ENCODE measurements at regions not wholly inside any gene's neighbourhood (a gene's known extent, or its start where the extent isn't known, plus 50 kb on each side); places are given as distances from the start of the nearest gene placed in this dataset.

DNA sequence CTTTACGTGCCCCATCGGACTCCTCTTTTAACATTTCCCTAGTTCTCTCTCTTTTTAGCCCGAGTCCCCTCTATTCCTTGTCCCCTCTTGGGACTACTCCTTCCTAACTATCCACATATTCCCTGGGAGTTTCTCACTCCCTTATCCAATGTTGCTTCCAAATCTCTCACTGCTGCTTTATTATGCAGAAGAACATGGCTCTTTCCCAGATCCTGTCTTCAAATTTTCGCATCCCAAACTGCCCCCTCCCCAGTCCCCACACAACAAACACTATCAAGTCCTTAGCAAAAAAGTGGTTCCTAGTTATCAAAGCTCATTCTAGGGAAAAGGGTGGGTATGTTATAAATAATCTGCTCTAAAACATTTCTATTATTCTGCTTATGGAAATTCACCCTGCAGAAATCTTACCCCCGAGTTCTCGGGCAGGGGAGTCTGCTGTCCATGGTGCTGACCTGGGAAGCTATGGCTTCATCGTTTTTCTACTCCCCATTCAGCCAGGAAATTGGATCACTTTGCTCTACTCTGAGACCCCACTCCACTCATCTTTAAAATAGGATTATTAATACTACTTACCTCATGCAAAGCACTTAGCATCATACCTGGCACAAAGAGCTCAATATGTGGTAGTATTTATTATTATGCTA lies 393.5 kb downstream of the BUD13 start:
- intact Hi-C loops (cut with DNase I; ENCODE audit: low total_unique reads): no loop called here
- no peaks in the 10 kb centered on the region for H3K36me3 ChIP-seq
- H3K9me3 ChIP-seq: no peaks in the 10 kb centered on the region
- H3K27me3 ChIP-seq: peaks cover 0 to 5% of the 10 kb centered on the region in 2 donors
- H3K27ac ChIP-seq: no peak overlapping the region
- no peaks in the 10 kb centered on the region for H3K4me1 ChIP-seq
- DNase-seq: no peak
- no peak for TF ChIP-seq CTCF (IDR thresholded peaks at IDR 0.05)
- H3K4me3 ChIP-seq: no peak overlapping the region

- intact Hi-C loops (cut with DNase I; ENCODE audit: low total_unique reads): no loop called here
- Histone ChIP-seq H3K27me3 (peaks cover 0 to 5% of the 10 kb centered on the region in 2 donors), H3K4me1 (no peaks in the 10 kb centered on the region), H3K4me3 (no peak overlapping the region), H3K36me3 (no peaks in the 10 kb centered on the region), H3K9me3 (no peaks in the 10 kb centered on the region), H3K27ac (no peak overlapping the region)
- TF ChIP-seq CTCF (IDR thresholded peaks at IDR 0.05): no peak
- no peak for DNase-seq
Observed at GRCh38 chr11:116376547-116376946, 396.2 kb downstream of the BUD13 start.

- H3K36me3 ChIP-seq: no peaks in the 10 kb centered on the region
- intact Hi-C loops (cut with DNase I; ENCODE audit: low total_unique reads): no loop called here
- TF ChIP-seq CTCF (IDR thresholded peaks at IDR 0.05): no peak
Observed at GRCh38 chr11:116376054-116376453, 396.7 kb downstream of the BUD13 start.

DNA sequence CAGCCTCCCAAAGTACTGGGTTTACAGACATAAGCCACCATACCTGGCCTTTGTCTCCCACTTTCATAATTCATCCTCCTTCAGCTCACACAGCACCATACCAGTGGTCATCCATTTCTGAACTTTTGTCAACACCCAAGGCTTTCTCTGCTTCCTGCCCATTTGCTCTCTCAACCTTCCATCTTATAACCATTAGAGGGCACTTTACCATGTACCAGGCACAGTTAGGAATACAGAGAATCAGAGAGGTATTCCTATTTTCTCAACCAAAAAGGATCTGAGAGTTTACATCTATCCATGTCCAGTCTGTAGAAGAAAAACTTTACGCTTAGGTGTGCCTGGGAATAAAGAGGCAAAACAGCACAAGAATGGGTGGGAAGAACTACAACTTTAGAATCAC lies 397.6 kb downstream of the BUD13 start:
- Histone ChIP-seq H3K27me3 (peaks cover 0 to 2% of the 10 kb centered on the region in 2 donors), H3K4me3 (no peak overlapping the region), H3K4me1 (no peaks in the 10 kb centered on the region), H3K9me3 (no peaks in the 10 kb centered on the region), H3K36me3 (no peaks in the 10 kb centered on the region), H3K27ac (no peak overlapping the region)
- intact Hi-C loops (cut with DNase I; ENCODE audit: low total_unique reads): no loop called here
- DNase-seq: no peak
- TF ChIP-seq CTCF (IDR thresholded peaks at IDR 0.05): no peak

More at GRCh38 chr11:116376054-116376453, 396.7 kb downstream of the BUD13 start:
- peaks cover 0 to 5% of the 10 kb centered on the region in 2 donors for H3K27me3 ChIP-seq
- DNase-seq: no peak
- H3K4me1 ChIP-seq: no peaks in the 10 kb centered on the region
- H3K4me3 ChIP-seq: no peak overlapping the region
- no peak overlapping the region for H3K27ac ChIP-seq
- H3K9me3 ChIP-seq: no peaks in the 10 kb centered on the region

- Histone ChIP-seq H3K36me3 (no peaks in the 10 kb centered on the region), H3K27me3 (peaks cover 0 to 2% of the 10 kb centered on the region in 2 donors), H3K9me3 (no peaks in the 10 kb centered on the region), H3K4me1 (no peaks in the 10 kb centered on the region), H3K27ac (no peak overlapping the region), H3K4me3 (no peak overlapping the region)
- DNase-seq: no peak
- TF ChIP-seq CTCF (IDR thresholded peaks at IDR 0.05): no peak
- intact Hi-C loops (cut with DNase I; ENCODE audit: low total_unique reads): no loop called here
Observed at GRCh38 chr11:116374085-116374484, 398.7 kb downstream of the BUD13 start.
